ENCODE measurements at regions not wholly inside any gene's neighbourhood (a gene's known extent, or its start where the extent isn't known, plus 50 kb on each side); places are given as distances from the start of the nearest gene placed in this dataset.

DNA sequence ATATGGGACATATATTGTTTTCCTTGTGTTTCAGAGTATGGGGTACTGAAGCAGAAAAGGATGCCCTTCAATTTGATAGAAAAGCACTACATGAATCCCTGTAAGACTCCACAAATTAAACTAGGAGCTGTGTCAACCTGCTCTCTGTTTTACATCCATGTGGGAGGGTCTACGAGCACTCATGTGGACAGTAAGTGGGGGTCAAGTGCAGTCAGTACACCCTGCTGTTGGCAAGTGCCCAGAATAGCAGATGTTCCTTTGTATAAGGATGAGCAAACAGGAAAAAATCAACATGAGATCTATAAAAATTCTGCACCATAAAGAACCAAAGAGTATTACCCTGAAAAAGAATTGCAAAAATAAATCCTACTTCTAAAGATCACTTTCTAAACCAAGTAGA, 659.9 kb downstream of the SI start:
- Histone ChIP-seq H3K27me3 (ENCODE audit: control insufficient read depth in 2 of 2, insufficient read depth in 2 of 2, low read length in 2 of 2) (no peaks in the 10 kb centered on the region), H4K20me1 (ENCODE audit: insufficient read depth, low read length) (no peaks in the 10 kb centered on the region), H3K9ac (ENCODE audit: insufficient read depth, low read length, poor library complexity, severe bottlenecking) (no peak overlapping the region), H3K4me3 (replicated peaks in 1 of 3; ENCODE audit: low read depth in 2 of 3, low read length in 3 of 3) (no peak overlapping the region), H3K9me3 (replicated peaks in 1 of 2; ENCODE audit: control insufficient read depth in 1 of 2, insufficient read depth in 1 of 2, low read length in 2 of 2) (no peaks in the 10 kb centered on the region), H3K4me2 (replicated peaks; ENCODE audit: extremely low read depth, low read length, poor library complexity, severe bottlenecking) (no peak overlapping the region), H3K36me3 (replicated peaks in 1 of 2; ENCODE audit: control insufficient read depth in 1 of 2, insufficient read depth in 2 of 2, low read length in 2 of 2) (no peaks in the 10 kb centered on the region), H3K79me2 (ENCODE audit: insufficient read depth, low read length) (no peaks in the 10 kb centered on the region), H2AFZ (ENCODE audit: insufficient read depth, low read depth, low read length, poor library complexity, severe bottlenecking) (no peak overlapping the region), H3K4me1 (ENCODE audit: control insufficient read depth in 1 of 2, insufficient read depth in 2 of 2, low read length in 2 of 2) (no peaks in the 10 kb centered on the region), H3K27ac (ENCODE audit: low read depth in 1 of 2, low read length in 2 of 2) (no peak overlapping the region)
- no peak for DNase-seq
- no peak overlapping the region for H3K27ac Mint-ChIP-seq
- TF ChIP-seq, protein P1, sequence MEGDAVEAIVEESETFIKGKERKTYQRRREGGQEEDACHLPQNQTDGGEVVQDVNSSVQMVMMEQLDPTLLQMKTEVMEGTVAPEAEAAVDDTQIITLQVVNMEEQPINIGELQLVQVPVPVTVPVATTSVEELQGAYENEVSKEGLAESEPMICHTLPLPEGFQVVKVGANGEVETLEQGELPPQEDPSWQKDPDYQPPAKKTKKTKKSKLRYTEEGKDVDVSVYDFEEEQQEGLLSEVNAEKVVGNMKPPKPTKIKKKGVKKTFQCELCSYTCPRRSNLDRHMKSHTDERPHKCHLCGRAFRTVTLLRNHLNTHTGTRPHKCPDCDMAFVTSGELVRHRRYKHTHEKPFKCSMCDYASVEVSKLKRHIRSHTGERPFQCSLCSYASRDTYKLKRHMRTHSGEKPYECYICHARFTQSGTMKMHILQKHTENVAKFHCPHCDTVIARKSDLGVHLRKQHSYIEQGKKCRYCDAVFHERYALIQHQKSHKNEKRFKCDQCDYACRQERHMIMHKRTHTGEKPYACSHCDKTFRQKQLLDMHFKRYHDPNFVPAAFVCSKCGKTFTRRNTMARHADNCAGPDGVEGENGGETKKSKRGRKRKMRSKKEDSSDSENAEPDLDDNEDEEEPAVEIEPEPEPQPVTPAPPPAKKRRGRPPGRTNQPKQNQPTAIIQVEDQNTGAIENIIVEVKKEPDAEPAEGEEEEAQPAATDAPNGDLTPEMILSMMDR (IDR thresholded peaks at IDR 0.05) = no peak
- no peaks in the 10 kb centered on the region for H3K4me1 Mint-ChIP-seq
- H3K4me3 Mint-ChIP-seq = no peak overlapping the region
- H3K36me3 Mint-ChIP-seq = no peaks in the 10 kb centered on the region
- no peaks in the 10 kb centered on the region for H3K27me3 Mint-ChIP-seq (ENCODE audit: low read depth in 3 of 3)
- intact Hi-C loops (cut with micrococcal nuclease) = no loop called here
- peaks cover 0 to 2% (median 0%) of the 10 kb centered on the region in 7 donors for H3K9me3 Mint-ChIP-seq
- no CpG with 5 or more reads among the region's 1 CpG for WGBS (ENCODE audit: insufficient coverage)

DNA sequence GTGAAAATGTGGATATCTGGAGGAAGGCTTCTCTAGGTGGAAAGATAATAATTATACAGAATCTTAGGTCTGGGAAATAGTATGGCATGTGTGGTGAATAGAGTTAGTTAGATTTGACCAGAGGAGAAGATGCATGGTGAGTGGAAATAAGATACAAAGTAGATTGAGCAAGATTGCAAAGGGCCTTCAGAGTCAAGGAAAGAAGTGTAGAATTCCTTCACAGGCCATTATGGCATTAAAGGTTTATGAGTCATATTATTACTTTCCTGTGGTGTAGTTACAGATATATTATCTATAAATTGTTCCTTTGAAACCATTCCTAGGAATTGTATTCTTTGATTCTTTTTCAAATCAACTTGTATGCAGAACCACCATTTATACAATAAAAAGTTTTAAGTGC, 660.3 kb downstream of the SI start:
- H4K20me1 ChIP-seq (ENCODE audit: insufficient read depth, low read length) = no peaks in the 10 kb centered on the region

More for the DNA sequence above, 660.3 kb downstream of the SI start:
- DNase-seq = no peak
- Mint-ChIP-seq H3K27me3 (ENCODE audit: low read depth in 3 of 3) (no peaks in the 10 kb centered on the region), H3K36me3 (no peaks in the 10 kb centered on the region), H3K4me1 (no peaks in the 10 kb centered on the region), H3K4me3 (no peak overlapping the region), H3K27ac (no peak overlapping the region), H3K9me3 (no peaks in the 10 kb centered on the region)
- Histone ChIP-seq H3K27ac (ENCODE audit: low read depth in 1 of 2, low read length in 2 of 2) (no peak overlapping the region), H2AFZ (ENCODE audit: insufficient read depth, low read depth, low read length, poor library complexity, severe bottlenecking) (no peak overlapping the region), H3K4me1 (ENCODE audit: control insufficient read depth in 1 of 2, insufficient read depth in 2 of 2, low read length in 2 of 2) (no peaks in the 10 kb centered on the region), H3K27me3 (ENCODE audit: control insufficient read depth in 2 of 2, insufficient read depth in 2 of 2, low read length in 2 of 2) (no peaks in the 10 kb centered on the region), H3K4me2 (replicated peaks; ENCODE audit: extremely low read depth, low read length, poor library complexity, severe bottlenecking) (no peak overlapping the region), H3K9me3 (replicated peaks in 1 of 2; ENCODE audit: control insufficient read depth in 1 of 2, insufficient read depth in 1 of 2, low read length in 2 of 2) (no peaks in the 10 kb centered on the region), H3K79me2 (ENCODE audit: insufficient read depth, low read length) (no peaks in the 10 kb centered on the region), H3K9ac (ENCODE audit: insufficient read depth, low read length, poor library complexity, severe bottlenecking) (no peak overlapping the region), H3K36me3 (replicated peaks in 1 of 2; ENCODE audit: control insufficient read depth in 1 of 2, insufficient read depth in 2 of 2, low read length in 2 of 2) (no peaks in the 10 kb centered on the region), H3K4me3 (replicated peaks in 1 of 3; ENCODE audit: low read depth in 2 of 3, low read length in 3 of 3) (no peak overlapping the region)
- intact Hi-C loops (cut with micrococcal nuclease) = no loop called here
- TF ChIP-seq, protein P1 (IDR thresholded peaks at IDR 0.05) = no peak

Data from CD14-positive monocyte (primary cell).